Testis (tissue), 2 donors: ENCODE measurements at regions not wholly inside any gene's neighbourhood (a gene's known extent, or its start where the extent isn't known, plus 50 kb on each side); places are given as distances from the start of the nearest gene placed in this dataset.

Experiments used
- POLR2A ChIP-seq: fragments of 450-650 bp; IDR thresholded peaks from one replicate; pipeline ENCODE4 v1.6.1; 2017; ENCODE audit warnings: antibody characterized with exemption, mild to moderate bottlenecking, moderate library complexity
- TF ChIP-seq, protein P1 (sequence below), 3 experiments: fragments of 450-650 bp in 2 of 3; fragments of 200-600 bp in 1 of 3; sonication (generic) in 1 of 3; IDR thresholded peaks; one replicate each; pipeline ENCODE4 v1.5.1; 2016 to 2019; ENCODE audit warnings: antibody characterized with exemption in 3 of 3, mild to moderate bottlenecking in 2 of 3, moderate library complexity in 1 of 3

DNA sequence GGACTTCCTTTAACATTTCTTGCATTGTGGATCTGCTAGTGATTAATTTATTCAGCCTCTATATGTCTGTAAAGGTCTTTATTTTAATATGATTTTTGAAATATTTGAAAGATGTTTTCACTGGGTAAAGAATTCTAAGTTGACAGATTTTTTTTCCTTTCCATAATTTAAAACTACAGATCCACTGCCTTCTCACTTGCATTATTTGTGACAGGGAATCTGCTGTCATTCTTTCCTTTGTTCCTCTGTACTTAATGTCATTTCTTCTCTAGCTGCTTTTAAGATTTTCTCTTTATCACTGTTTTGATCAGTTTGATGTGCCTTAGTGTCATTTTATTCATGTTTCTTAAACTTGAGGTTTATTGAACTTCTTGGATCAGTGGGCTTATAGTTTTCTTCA, 159.9 kb downstream of the CYB561 start:
- TF ChIP-seq, protein P1, sequence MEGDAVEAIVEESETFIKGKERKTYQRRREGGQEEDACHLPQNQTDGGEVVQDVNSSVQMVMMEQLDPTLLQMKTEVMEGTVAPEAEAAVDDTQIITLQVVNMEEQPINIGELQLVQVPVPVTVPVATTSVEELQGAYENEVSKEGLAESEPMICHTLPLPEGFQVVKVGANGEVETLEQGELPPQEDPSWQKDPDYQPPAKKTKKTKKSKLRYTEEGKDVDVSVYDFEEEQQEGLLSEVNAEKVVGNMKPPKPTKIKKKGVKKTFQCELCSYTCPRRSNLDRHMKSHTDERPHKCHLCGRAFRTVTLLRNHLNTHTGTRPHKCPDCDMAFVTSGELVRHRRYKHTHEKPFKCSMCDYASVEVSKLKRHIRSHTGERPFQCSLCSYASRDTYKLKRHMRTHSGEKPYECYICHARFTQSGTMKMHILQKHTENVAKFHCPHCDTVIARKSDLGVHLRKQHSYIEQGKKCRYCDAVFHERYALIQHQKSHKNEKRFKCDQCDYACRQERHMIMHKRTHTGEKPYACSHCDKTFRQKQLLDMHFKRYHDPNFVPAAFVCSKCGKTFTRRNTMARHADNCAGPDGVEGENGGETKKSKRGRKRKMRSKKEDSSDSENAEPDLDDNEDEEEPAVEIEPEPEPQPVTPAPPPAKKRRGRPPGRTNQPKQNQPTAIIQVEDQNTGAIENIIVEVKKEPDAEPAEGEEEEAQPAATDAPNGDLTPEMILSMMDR (IDR thresholded peaks at IDR 0.05), result no peak
- no peak for TF ChIP-seq POLR2A
